ENCODE measurements at regions not wholly inside any gene's neighbourhood (a gene's known extent, or its start where the extent isn't known, plus 50 kb on each side); places are given as distances from the start of the nearest gene placed in this dataset.

- Mint-ChIP-seq H3K4me3 (ENCODE audit: unreplicated experiment) (no peak overlapping the region), H3K36me3 (ENCODE audit: insufficient read depth, unreplicated experiment) (no peaks in the 10 kb centered on the region), H3K4me1 (ENCODE audit: low read depth, unreplicated experiment) (no peaks in the 10 kb centered on the region), H3K9me3 (ENCODE audit: unreplicated experiment) (no peaks in the 10 kb centered on the region), H3K27ac (ENCODE audit: unreplicated experiment) (no peak overlapping the region), H3K27me3 (ENCODE audit: insufficient read depth, unreplicated experiment) (peaks cover 2% of the 10 kb centered on the region)
- TF ChIP-seq CTCF (IDR thresholded peaks at IDR 0.05; ENCODE audit: insufficient read depth in 1 of 2, low read depth in 1 of 2, low read length in 1 of 2, severe bottlenecking in 1 of 2, unreplicated experiment in 1 of 2): no peak
- no peaks in the 10 kb centered on the region for H3K9me3 ChIP-seq
- CTCF ChIA-PET: no interaction called here
- no TSS peak for BruUV-seq (replicated peaks)
- H3K36me3 ChIP-seq (ENCODE audit: control insufficient read depth, insufficient read depth, low read length): no peaks in the 10 kb centered on the region
- intact Hi-C loops (cut with micrococcal nuclease; ENCODE audit: unreplicated experiment): no loop called here
- no peaks in the 10 kb centered on the region for H3K27me3 ChIP-seq (replicated peaks; ENCODE audit: control insufficient read depth, insufficient read depth, low read length)
- DNase-seq: no peak
- no peak overlapping the region for H3K4me3 ChIP-seq (ENCODE audit: low read depth, low read length)
- no peaks in the 10 kb centered on the region for H3K4me1 ChIP-seq
- POLR2A ChIA-PET: no interaction called here
Measured at GRCh38 chr6:14848019-14848418, 397.9 kb upstream of the JARID2 start.

- Mint-ChIP-seq H3K4me3 (ENCODE audit: unreplicated experiment) (no peak overlapping the region), H3K27me3 (ENCODE audit: insufficient read depth, unreplicated experiment) (peaks cover 2% of the 10 kb centered on the region), H3K4me1 (ENCODE audit: low read depth, unreplicated experiment) (no peaks in the 10 kb centered on the region), H3K9me3 (ENCODE audit: unreplicated experiment) (no peaks in the 10 kb centered on the region), H3K27ac (ENCODE audit: unreplicated experiment) (no peak overlapping the region), H3K36me3 (ENCODE audit: insufficient read depth, unreplicated experiment) (no peaks in the 10 kb centered on the region)
- no peaks in the 10 kb centered on the region for H3K36me3 ChIP-seq (ENCODE audit: control insufficient read depth, insufficient read depth, low read length)
- H3K4me3 ChIP-seq (ENCODE audit: low read depth, low read length): no peak overlapping the region
- DNase-seq: no peak
- intact Hi-C loops (cut with micrococcal nuclease; ENCODE audit: unreplicated experiment): no loop called here
- no peak for TF ChIP-seq CTCF (IDR thresholded peaks at IDR 0.05; ENCODE audit: insufficient read depth in 1 of 2, low read depth in 1 of 2, low read length in 1 of 2, severe bottlenecking in 1 of 2, unreplicated experiment in 1 of 2)
- H3K9me3 ChIP-seq: no peaks in the 10 kb centered on the region
- no TSS peak for BruUV-seq (replicated peaks)
- no peaks in the 10 kb centered on the region for H3K27me3 ChIP-seq (replicated peaks; ENCODE audit: control insufficient read depth, insufficient read depth, low read length)
- POLR2A ChIA-PET: no interaction called here
- no peaks in the 10 kb centered on the region for H3K4me1 ChIP-seq
- CTCF ChIA-PET: no interaction called here
Measured at GRCh38 chr6:14849185-14849584, 396.7 kb upstream of the JARID2 start.

GRCh38 chr6:14851281-14851680 is 394.6 kb upstream of the JARID2 start:
- ChIA-PET POLR2A (no interaction called here), CTCF (no interaction called here)
- no peak overlapping the region for H3K4me3 ChIP-seq (ENCODE audit: low read depth, low read length)
- no peaks in the 10 kb centered on the region for H3K4me1 ChIP-seq
- no peaks in the 10 kb centered on the region for H3K9me3 ChIP-seq
- no TSS peak for BruUV-seq (replicated peaks)
- Mint-ChIP-seq H3K4me1 (ENCODE audit: low read depth, unreplicated experiment) (no peaks in the 10 kb centered on the region), H3K27me3 (ENCODE audit: insufficient read depth, unreplicated experiment) (no peaks in the 10 kb centered on the region), H3K9me3 (ENCODE audit: unreplicated experiment) (no peaks in the 10 kb centered on the region), H3K27ac (ENCODE audit: unreplicated experiment) (no peak overlapping the region), H3K36me3 (ENCODE audit: insufficient read depth, unreplicated experiment) (no peaks in the 10 kb centered on the region), H3K4me3 (ENCODE audit: unreplicated experiment) (no peak overlapping the region)
- H3K36me3 ChIP-seq (ENCODE audit: control insufficient read depth, insufficient read depth, low read length): no peaks in the 10 kb centered on the region
- DNase-seq: no peak
- no peaks in the 10 kb centered on the region for H3K27me3 ChIP-seq (replicated peaks; ENCODE audit: control insufficient read depth, insufficient read depth, low read length)
- intact Hi-C loops (cut with micrococcal nuclease; ENCODE audit: unreplicated experiment): no loop called here
- TF ChIP-seq CTCF (IDR thresholded peaks at IDR 0.05; ENCODE audit: insufficient read depth in 1 of 2, low read depth in 1 of 2, low read length in 1 of 2, severe bottlenecking in 1 of 2, unreplicated experiment in 1 of 2): no peak

All from Caco-2 (cell line).